ENCODE measurements at regions not wholly inside any gene's neighbourhood (a gene's known extent, or its start where the extent isn't known, plus 50 kb on each side); places are given as distances from the start of the nearest gene placed in this dataset.

GRCh38 chr1:164263540-164263939 is 295.4 kb upstream of the PBX1 start:
- TF ChIP-seq EZH2phosphoT487 (IDR thresholded peaks at IDR 0.05; ENCODE audit: insufficient read depth, low read depth) (no peak), EZH2 (IDR thresholded peaks at IDR 0.05; ENCODE audit: insufficient read depth, poor library complexity, severe bottlenecking) (no peak)
